Sciatic nerve (tissue), 2 donors: ENCODE measurements at regions not wholly inside any gene's neighbourhood (a gene's known extent, or its start where the extent isn't known, plus 50 kb on each side); places are given as distances from the start of the nearest gene placed in this dataset.
"Not testable (repeated sequence)": the region's sequence is repeated elsewhere in the genome, so short reads cannot be mapped to it uniquely, and the experiment has no call there.

Source experiments
- ATAC-seq: fragments of 200-7000 bp; cut with Tn5 transposase; one replicate; pipeline ENCODE4 v1.9.1; 2020; ENCODE audit warnings: mild to moderate bottlenecking, moderate library complexity
- DNase-seq: peaks from one replicate; pipeline ENCODE4 v3.0.0-alpha.2; 2020; ENCODE audit warnings: low spot score
- intact Hi-C: fragments of 100-400 bp; cut with DNase I; formaldehyde crosslinking; loops from one replicate; pipeline ENCODE4 v1.14.2; 2022
- donor health status: DM: no; HTN: no; CAD: no.
- donor health status: DM: no; HTN: no; CAD: no.

- intact Hi-C loops, result no loop called here
- DNase-seq, result no peak
Measured at GRCh38 chr13:31588893-31589292, 150.4 kb upstream of the RXFP2 start.

GRCh38 chr13:31591642-31592233 lies 147.6 kb upstream of the RXFP2 start:
- DNase-seq, result no peak
- no peak for ATAC-seq
- intact Hi-C loops, result no loop called here

More at GRCh38 chr13:31588893-31589292, 150.4 kb upstream of the RXFP2 start:
- ATAC-seq, result no peak

DNA sequence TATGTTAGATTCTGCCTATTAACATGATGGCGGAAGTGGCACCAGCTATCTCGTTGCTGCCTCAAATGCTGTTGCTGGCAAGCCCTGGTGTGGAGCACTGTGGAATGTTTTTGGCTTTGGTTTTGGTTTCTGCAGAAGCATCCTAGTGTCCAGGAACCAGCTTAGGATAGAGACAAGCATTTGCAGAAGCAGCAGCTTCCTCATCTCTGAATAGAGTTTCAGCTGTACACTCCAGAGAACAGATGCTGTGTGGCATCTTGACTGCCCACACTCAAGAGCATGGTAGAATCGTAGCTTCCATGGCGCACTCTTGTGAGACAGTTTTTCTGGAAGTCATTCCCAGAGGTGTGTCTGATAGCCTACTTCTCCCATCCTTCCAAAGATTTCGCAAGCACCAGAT lies 145.3 kb upstream of the RXFP2 start:
- intact Hi-C loops, result no loop called here
- DNase-seq (no peak), ATAC-seq (no peak)

DNA sequence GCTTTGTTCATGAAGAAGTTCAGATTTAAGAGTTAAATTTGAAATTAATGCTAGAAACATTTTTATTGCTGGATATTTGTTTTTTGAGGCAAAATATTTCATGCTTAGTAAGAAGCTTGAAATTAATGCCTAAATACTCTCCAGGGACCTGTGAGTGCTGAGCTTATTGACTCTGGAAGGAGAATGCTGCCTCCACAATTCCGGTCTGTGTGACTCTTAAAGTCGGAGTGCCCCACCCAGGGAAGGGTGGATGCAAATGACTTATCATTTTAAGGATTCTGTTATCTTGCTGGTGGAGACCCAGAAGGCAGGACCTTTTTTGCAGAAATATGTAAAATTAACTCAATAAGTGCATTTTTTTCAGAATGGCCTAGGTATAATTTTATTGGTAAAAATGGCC lies 143.8 kb upstream of the RXFP2 start:
- DNase-seq, result no peak
- intact Hi-C loops, result no loop called here
- no peak for ATAC-seq

GRCh38 chr13:31598990-31599389 lies 140.3 kb upstream of the RXFP2 start:
- no peak for DNase-seq
- no peak for ATAC-seq
- intact Hi-C loops, result no loop called here

- no peak for DNase-seq
- ATAC-seq, result no peak
- intact Hi-C loops, result no loop called here
Measured at GRCh38 chr13:31605076-31605860, 134.1 kb upstream of the RXFP2 start.

DNA sequence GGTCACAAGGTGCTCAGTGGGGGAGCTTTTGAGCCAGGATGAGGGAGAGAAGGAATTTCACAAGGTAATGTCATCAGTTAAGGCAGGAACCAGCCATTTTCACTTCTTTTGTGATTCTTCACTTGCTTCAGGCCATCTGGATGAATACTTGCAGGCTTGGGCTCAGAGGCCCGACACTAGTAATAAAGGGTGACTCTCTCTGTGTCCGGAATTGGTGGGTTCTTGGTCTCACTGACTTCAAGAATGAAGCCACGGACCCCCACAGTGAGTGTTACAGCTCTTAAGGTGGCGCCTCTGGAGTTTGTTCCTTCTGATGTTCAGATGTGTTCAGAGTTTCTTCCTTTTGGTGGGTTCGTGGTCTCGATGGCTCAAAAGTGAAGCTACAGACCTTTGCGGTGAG lies 131.8 kb upstream of the RXFP2 start:
- DNase-seq, intact Hi-C loops, ATAC-seq: not testable (repeated sequence)

DNA sequence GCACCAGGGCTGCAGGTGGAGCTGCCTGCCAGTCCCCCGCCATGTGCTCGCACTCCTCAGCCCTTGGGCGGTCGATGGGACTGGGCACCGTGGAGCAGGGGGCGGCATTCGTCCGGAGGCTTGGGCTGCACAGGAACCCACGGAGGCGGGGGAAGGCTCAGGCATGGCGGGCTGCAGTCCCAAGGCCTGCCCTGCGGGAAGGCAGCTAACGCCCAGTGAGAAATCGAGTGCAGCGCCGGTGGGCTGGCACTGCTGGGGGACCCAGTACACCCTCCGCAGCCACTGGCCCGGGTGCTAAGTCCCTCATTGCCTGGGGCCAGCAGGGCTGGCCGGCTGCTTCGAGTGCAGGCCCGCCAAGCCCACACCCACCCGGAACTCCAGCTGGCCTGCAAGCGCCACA lies 130.5 kb upstream of the RXFP2 start:
- intact Hi-C loops, DNase-seq, ATAC-seq: not testable (repeated sequence)

DNA sequence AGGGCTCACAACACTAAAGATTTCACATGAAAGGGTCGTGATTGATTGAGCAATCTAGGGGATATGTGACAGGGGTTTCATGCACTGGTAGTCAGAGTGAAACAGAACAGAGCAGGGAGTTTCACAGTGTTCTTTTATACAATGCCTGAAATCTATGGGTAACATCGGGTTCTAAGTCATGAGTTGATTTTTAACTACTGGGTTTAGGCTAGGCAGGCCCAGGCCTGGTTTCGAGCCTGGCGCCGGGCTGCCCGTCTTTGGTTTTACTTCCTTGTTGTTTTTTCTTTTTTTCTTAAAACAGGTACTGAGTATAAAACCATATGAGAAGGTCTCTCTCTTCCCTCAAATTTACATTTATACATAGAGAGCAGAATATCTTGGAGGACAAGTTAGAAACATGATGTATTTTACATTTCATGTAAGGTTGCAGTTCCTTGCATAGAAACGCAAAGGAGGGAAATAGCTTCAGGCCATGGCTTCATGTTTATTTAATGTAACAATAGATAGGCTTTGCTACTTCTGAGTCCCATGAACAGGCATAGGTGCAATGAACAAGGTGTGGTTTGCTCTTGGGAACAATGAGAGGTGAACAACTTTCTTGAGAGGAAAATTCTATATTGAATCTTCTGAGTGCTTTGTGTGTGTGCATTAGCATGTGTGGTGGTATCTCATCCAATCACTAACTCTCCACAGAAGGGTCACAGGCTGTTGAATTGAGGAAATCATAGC lies 128.9 kb upstream of the RXFP2 start:
- no peak for DNase-seq

DNA sequence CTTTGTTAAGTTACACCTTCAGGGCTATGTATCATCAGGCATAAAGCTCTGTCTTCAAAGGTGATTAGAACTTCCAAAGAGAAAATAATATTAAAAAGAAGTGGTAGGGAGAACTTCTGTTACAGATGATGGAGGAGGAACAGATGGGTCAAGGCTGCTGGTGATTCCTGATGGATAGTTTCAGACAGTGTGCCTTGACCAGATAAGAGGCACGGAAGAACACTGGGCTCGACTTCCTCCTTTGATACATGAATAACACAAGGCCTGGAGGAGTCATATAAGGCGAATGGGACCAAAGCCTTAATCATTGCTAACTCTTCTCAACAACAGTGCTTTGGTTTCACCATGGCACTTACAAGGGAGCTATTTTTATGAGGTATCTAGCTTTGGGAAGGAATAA lies 128.1 kb upstream of the RXFP2 start:
- ATAC-seq, result no peak
- no peak for DNase-seq

More for the DNA sequence above, 128.9 kb upstream of the RXFP2 start:
- intact Hi-C loops, result no loop called here
- no peak for ATAC-seq

DNA sequence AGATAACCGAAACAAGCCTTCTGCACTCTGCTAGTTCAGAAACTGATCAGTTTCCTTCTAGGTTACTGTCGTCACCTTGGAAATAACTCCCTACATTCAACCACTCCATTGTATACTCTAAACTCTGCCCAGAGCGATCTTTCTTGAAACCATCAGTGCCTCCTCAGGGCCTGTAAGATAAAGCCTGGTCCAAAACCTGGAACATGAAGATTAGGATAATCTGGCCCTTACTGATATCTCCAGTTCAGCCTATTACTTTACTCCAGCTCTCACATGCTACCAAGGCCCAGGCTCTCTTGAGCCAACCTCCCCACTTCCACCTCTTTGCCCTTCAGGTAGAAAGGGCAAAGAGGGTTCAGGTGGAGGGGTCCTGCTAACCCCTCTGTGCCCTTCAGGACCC lies 125.3 kb upstream of the RXFP2 start:
- DNase-seq, result no peak
- intact Hi-C loops, result no loop called here
- no peak for ATAC-seq

More for the DNA sequence above, 128.1 kb upstream of the RXFP2 start:
- intact Hi-C loops, result no loop called here

GRCh38 chr13:31614704-31615103 lies 124.6 kb upstream of the RXFP2 start:
- intact Hi-C loops, result no loop called here
- DNase-seq (no peak), ATAC-seq (no peak)

DNA sequence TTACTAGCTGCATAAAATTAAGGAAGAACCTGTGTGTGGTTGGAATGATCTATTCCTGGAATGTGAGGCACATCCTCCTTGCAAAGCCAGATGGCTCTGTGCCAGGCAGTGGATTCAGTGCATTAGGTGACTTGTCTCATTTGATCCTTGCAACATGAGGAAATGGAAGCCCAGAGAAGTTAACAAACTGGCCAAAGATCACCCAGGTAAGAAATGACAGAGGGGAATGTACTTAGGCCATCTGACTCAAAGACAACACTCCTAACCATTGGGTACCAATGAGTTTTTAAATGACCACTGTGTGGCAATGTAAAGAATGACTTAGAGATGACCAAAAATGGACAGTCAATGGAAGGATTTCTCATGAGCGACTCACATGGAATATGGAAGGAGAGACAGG lies 114.2 kb upstream of the RXFP2 start:
- ATAC-seq, result no peak
- intact Hi-C loops, result no loop called here
- no peak for DNase-seq

DNA sequence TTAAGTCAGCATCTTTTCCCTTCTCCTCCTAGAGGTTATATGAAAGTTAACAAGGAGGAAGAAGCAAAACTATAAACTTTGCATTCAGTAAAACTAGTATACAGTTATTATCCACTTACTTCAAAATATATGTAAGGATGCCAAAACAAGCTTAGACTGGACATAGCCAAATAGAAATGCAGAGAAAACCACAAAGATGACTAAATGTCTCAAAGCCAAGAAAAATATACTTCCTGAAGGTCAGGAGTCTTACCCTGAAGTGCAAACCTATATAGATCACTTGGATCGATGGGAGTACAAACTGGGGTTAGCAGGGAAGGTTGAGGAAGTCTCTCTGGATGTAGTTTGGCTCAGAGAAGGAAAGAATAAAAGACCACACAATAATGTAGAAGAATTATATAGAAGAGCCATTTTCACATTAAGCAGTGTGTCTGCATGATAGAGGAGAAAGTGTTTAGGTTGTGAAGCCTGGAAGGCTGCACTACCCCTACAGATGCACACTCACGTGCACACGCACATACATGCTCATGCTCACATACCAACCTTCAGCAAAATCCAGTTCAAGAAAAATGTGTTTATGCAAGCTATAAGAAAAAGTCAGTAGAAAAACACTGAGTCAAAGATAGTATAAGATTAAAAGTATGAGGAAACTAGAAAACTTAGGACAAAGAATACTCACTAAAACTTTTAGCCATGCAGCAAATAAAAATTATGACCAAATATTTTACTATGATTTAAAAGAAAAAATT lies 112.1 kb upstream of the RXFP2 start:
- intact Hi-C loops, result no loop called here
- no peak for ATAC-seq

GRCh38 chr13:31629085-31629780 lies 110.1 kb upstream of the RXFP2 start:
- DNase-seq, result no peak
- intact Hi-C loops, result no loop called here
- ATAC-seq, result peak; percentile 34

More for the DNA sequence above, 112.1 kb upstream of the RXFP2 start:
- no peak for DNase-seq

DNA sequence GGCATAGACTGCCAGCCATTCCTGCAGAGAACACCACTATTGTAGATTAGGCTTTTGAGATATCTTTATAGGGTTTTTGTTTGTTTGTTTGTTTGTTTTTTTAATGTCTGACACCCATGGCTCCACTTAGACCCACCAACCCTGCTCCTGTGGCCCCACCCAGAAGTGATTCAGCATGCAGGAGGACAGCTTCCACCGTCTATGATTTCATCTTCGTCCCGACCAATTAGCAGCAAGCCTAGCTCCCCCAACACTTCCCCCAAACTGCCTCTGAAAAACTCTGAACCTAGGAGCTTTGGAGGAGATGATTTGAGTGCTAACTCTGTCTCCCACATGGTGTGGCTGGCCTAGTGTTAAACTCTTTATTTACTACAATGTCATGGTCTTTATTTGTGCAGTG lies 108.3 kb upstream of the RXFP2 start:
- intact Hi-C loops, result no loop called here
- no peak for DNase-seq
- ATAC-seq, result no peak

DNA sequence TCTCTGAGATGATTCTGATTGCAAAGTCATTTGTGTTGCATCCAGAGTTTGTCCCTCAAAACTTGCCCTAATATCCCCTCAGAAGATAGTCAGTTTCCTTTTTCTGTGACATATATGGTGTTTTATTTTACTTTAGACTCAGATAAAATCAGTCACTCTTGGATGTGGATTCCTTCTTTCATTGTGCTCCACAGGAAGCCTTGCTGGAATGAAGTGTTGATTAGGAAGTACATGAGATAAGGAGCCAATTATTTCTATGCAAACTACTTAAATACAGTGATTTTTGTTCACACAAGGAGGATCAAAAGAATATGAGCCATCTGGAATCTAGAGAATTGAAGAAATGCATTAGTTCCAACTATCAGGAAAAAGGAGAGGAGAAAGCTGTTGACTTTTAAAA lies 107.6 kb upstream of the RXFP2 start:
- DNase-seq, result no peak
- intact Hi-C loops, result no loop called here
- no peak for ATAC-seq

- ATAC-seq, result no peak
Measured at GRCh38 chr13:31638577-31638976, 100.7 kb upstream of the RXFP2 start.

More at GRCh38 chr13:31638577-31638976, 100.7 kb upstream of the RXFP2 start:
- DNase-seq, result no peak
- intact Hi-C loops, result no loop called here
